HG03442 (cell line): ENCODE measurements at regions not wholly inside any gene's neighbourhood (a gene's known extent, or its start where the extent isn't known, plus 50 kb on each side); places are given as distances from the start of the nearest gene placed in this dataset.

ENCODE experiments used
- ATAC-seq: cut with Tn5 transposase; IDR thresholded peaks from one replicate; pipeline ENCODE4 v1.9.1; 2021; ENCODE audit warnings: mild to moderate bottlenecking, moderate library complexity; ENCODE audit not compliant: unreplicated experiment

- no peak for ATAC-seq
These were observed 572.5 kb downstream of the SQOR start for GRCh38 chr15:46207341-46207740.

GRCh38 chr15:46213551-46213950 lies 578.7 kb downstream of the SQOR start:
- no peak for ATAC-seq

- ATAC-seq, result no peak
These were observed 588.0 kb downstream of the SQOR start for GRCh38 chr15:46222826-46223225.

- ATAC-seq, result no peak
These were observed 594.4 kb downstream of the SQOR start for GRCh38 chr15:46229263-46229662.

- no peak for ATAC-seq
These were observed 597.0 kb downstream of the SQOR start for GRCh38 chr15:46231786-46232185.

GRCh38 chr15:46232471-46232870 lies 597.6 kb downstream of the SQOR start:
- ATAC-seq, result no peak

GRCh38 chr15:46242935-46243334 lies 608.1 kb downstream of the SQOR start:
- ATAC-seq, result no peak

GRCh38 chr15:46251903-46252302 lies 617.1 kb downstream of the SQOR start:
- ATAC-seq, result no peak

- no peak for ATAC-seq
These were observed 623.2 kb downstream of the SQOR start for GRCh38 chr15:46258056-46258455.

- ATAC-seq, result no peak
These were observed 626.1 kb downstream of the SQOR start for GRCh38 chr15:46260937-46261336.

- no peak for ATAC-seq
These were observed 631.0 kb downstream of the SQOR start for GRCh38 chr15:46265664-46266347.

- ATAC-seq, result no peak
These were observed 631.8 kb downstream of the SQOR start for GRCh38 chr15:46266661-46267060.

GRCh38 chr15:46270481-46271147 lies 635.8 kb downstream of the SQOR start:
- ATAC-seq, result no peak

- ATAC-seq, result no peak
These were observed 640.9 kb downstream of the SQOR start for GRCh38 chr15:46275701-46276100.

GRCh38 chr15:46277451-46277850 lies 642.6 kb downstream of the SQOR start:
- no peak for ATAC-seq

- no peak for ATAC-seq
These were observed 643.2 kb downstream of the SQOR start for GRCh38 chr15:46278062-46278461.

GRCh38 chr15:46278486-46279090 lies 643.8 kb downstream of the SQOR start:
- no peak for ATAC-seq

- no peak for ATAC-seq
These were observed 646.1 kb downstream of the SQOR start for GRCh38 chr15:46280762-46281542.

- ATAC-seq, result no peak
These were observed 658.7 kb downstream of the SQOR start for GRCh38 chr15:46293550-46293949.

GRCh38 chr15:46296002-46296401 lies 661.2 kb downstream of the SQOR start:
- no peak for ATAC-seq

GRCh38 chr15:46296797-46297196 lies 662.0 kb downstream of the SQOR start:
- ATAC-seq, result no peak
